ENCODE measurements at regions not wholly inside any gene's neighbourhood (a gene's known extent, or its start where the extent isn't known, plus 50 kb on each side); places are given as distances from the start of the nearest gene placed in this dataset.

GRCh38 chr14:101474563-101475455, 86.5 kb upstream of the DIO3 start:
- Histone ChIP-seq H3K4me3 (replicated peaks in 1 of 3; ENCODE audit: insufficient read depth in 1 of 3, low read depth in 1 of 3, low read length in 3 of 3) (no peak overlapping the region), H3K4me1 (ENCODE audit: control insufficient read depth, extremely low read depth, insufficient read depth, low read length) (no peaks in the 10 kb centered on the region), H3K9me1 (replicated peaks; ENCODE audit: control insufficient read depth, extremely low read depth, insufficient read depth, low read length) (no peaks in the 10 kb centered on the region), H3K27me3 (ENCODE audit: control insufficient read depth in 2 of 2, insufficient read depth in 2 of 2, low read length in 2 of 2) (no peaks in the 10 kb centered on the region), H3K9ac (replicated peaks; ENCODE audit: extremely low read depth, insufficient read depth, low read length) (no peak overlapping the region), H4K20me1 (replicated peaks; ENCODE audit: control insufficient read depth, extremely low read depth, insufficient read depth, low read length) (no peaks in the 10 kb centered on the region), H3K79me2 (ENCODE audit: control insufficient read depth, insufficient read depth, low read length) (no peaks in the 10 kb centered on the region), H3K9me3 (replicated peaks; ENCODE audit: control insufficient read depth, insufficient read depth, low read length) (no peaks in the 10 kb centered on the region), H2AFZ (ENCODE audit: low read depth, low read length) (no peak overlapping the region), H3K36me3 (ENCODE audit: control insufficient read depth in 2 of 2, extremely low read depth in 1 of 2, insufficient read depth in 2 of 2, low read length in 2 of 2) (no peaks in the 10 kb centered on the region), H3K4me2 (ENCODE audit: insufficient read depth, low read length) (no peak overlapping the region), H3K27ac (ENCODE audit: insufficient read depth, low read depth, low read length) (no peak overlapping the region)
- ChIA-PET POLR2A (no interaction called here), CTCF (no interaction called here)
- intact Hi-C loops (cut with micrococcal nuclease): no loop called here
- no TSS peak for BruUV-seq (replicated peaks)
- DNase-seq (ENCODE audit: low read depth, low spot score): no peak
- no peak for FAIRE-seq
- TF ChIP-seq EZH2 (IDR thresholded peaks at IDR 0.05; ENCODE audit: borderline replicate concordance, low read depth, low read length, severe bottlenecking) (no peak), FOS (IDR thresholded peaks at IDR 0.05; ENCODE audit: borderline replicate concordance, insufficient read depth, low read length) (no peak), GATA2 (IDR thresholded peaks at IDR 0.05; ENCODE audit: insufficient read depth, insufficient read length, low read depth, low read length) (no peak), POLR2A (IDR thresholded peaks at IDR 0.05; ENCODE audit: low read depth, low read length) (no peak), JUN (IDR thresholded peaks at IDR 0.05; ENCODE audit: borderline replicate concordance, insufficient read depth, insufficient read length, low read depth) (no peak), MYC (IDR thresholded peaks at IDR 0.05; ENCODE audit: low read depth, low read length) (no peak), MAX (IDR thresholded peaks at IDR 0.05; ENCODE audit: insufficient read depth, insufficient read length) (no peak), POLR2AphosphoS5 (IDR thresholded peaks at IDR 0.05; ENCODE audit: insufficient read depth, low read depth, low read length) (no peak)
- TF ChIP-seq, protein P1, sequence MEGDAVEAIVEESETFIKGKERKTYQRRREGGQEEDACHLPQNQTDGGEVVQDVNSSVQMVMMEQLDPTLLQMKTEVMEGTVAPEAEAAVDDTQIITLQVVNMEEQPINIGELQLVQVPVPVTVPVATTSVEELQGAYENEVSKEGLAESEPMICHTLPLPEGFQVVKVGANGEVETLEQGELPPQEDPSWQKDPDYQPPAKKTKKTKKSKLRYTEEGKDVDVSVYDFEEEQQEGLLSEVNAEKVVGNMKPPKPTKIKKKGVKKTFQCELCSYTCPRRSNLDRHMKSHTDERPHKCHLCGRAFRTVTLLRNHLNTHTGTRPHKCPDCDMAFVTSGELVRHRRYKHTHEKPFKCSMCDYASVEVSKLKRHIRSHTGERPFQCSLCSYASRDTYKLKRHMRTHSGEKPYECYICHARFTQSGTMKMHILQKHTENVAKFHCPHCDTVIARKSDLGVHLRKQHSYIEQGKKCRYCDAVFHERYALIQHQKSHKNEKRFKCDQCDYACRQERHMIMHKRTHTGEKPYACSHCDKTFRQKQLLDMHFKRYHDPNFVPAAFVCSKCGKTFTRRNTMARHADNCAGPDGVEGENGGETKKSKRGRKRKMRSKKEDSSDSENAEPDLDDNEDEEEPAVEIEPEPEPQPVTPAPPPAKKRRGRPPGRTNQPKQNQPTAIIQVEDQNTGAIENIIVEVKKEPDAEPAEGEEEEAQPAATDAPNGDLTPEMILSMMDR (IDR thresholded peaks at IDR 0.05; ENCODE audit: extremely low read depth in 1 of 2, insufficient read depth in 1 of 2, low read depth in 1 of 2, low read length in 2 of 2): no peak
- dilution Hi-C loops (cut with MboI; ENCODE audit: extremely low pct_ligation_motif_present, low sequenced_read_pairs): no loop called here

All from endothelial cell of umbilical vein (primary cell).